H9 (cell line): ENCODE measurements at regions not wholly inside any gene's neighbourhood (a gene's known extent, or its start where the extent isn't known, plus 50 kb on each side); places are given as distances from the start of the nearest gene placed in this dataset.

Experiments used
- DNase-seq: peaks from one replicate; pipeline ENCODE4 v3.0.0-alpha.2; 2017
- H2AFZ ChIP-seq: one replicate; pipeline ENCODE4 v1.6.1; 2013; ENCODE audit warnings: mild to moderate bottlenecking, low read length, control low read depth, moderate library complexity
- H2AK5ac ChIP-seq: 2 replicates; pipeline ENCODE4 v1.6.1; 2013; ENCODE audit warnings: low read length, control low read depth, mixed read lengths; ENCODE audit not compliant: insufficient read length
- H2BK120ac ChIP-seq: one replicate; pipeline ENCODE4 v1.6.1; 2013; ENCODE audit warnings: low read depth, mild to moderate bottlenecking, low read length, control low read depth, inconsistent platforms; ENCODE audit not compliant: poor library complexity, severe bottlenecking
- H2BK12ac ChIP-seq: 2 replicates; pipeline ENCODE4 v1.6.1; 2013; ENCODE audit warnings: low read length, control low read depth, mixed read lengths, low read depth; ENCODE audit not compliant: insufficient read length
- H2BK15ac ChIP-seq: 2 replicates; pipeline ENCODE4 v1.6.1; 2013; ENCODE audit warnings: low read depth, low read length, control low read depth
- H2BK20ac ChIP-seq: one replicate; pipeline ENCODE4 v1.6.1; 2013; ENCODE audit warnings: low read depth, mild to moderate bottlenecking, low read length, control low read depth, inconsistent platforms; ENCODE audit not compliant: poor library complexity, severe bottlenecking
- H2BK5ac ChIP-seq: 2 replicates; pipeline ENCODE4 v1.6.1; 2013; ENCODE audit warnings: low read length, control low read depth, mixed read lengths; ENCODE audit not compliant: insufficient read length
- H3K14ac ChIP-seq: 2 replicates; pipeline ENCODE4 v1.6.1; 2013; ENCODE audit warnings: low read length, control low read depth; ENCODE audit not compliant: insufficient read depth
- H3K18ac ChIP-seq: 2 replicates; pipeline ENCODE4 v1.6.1; 2013; ENCODE audit warnings: low read depth, mild to moderate bottlenecking, mixed read lengths, low read length, control low read depth; ENCODE audit not compliant: insufficient read length
- H3K23ac ChIP-seq: 2 replicates; pipeline ENCODE4 v1.6.1; 2013; ENCODE audit warnings: low read length, control low read depth, mixed read lengths, low read depth; ENCODE audit not compliant: insufficient read length
- H3K23me2 ChIP-seq: 2 replicates; pipeline ENCODE4 v1.6.1; 2013; ENCODE audit warnings: low read depth, mild to moderate bottlenecking, mixed read lengths, low read length, control low read depth; ENCODE audit not compliant: insufficient read length, poor library complexity, severe bottlenecking
- H3K27ac ChIP-seq: 2 replicates; pipeline ENCODE4 v1.5.1; 2013; ENCODE audit warnings: low read length, control low read depth, mixed read lengths, low read depth; ENCODE audit not compliant: insufficient read length
- H3K27me3 ChIP-seq: 2 replicates; pipeline ENCODE4 v1.6.1; 2013; ENCODE audit warnings: low read length, control low read depth, inconsistent platforms; ENCODE audit not compliant: insufficient read depth
- H3K4ac ChIP-seq: 2 replicates; pipeline ENCODE4 v1.6.1; 2013; ENCODE audit warnings: low read depth, mild to moderate bottlenecking, control low read depth, inconsistent platforms, low read length, moderate library complexity
- H3K4me1 ChIP-seq: 2 replicates; pipeline ENCODE4 v1.6.1; 2013; ENCODE audit warnings: low read length, control low read depth, inconsistent platforms; ENCODE audit not compliant: insufficient read depth
- H3K4me2 ChIP-seq: 2 replicates; pipeline ENCODE4 v1.6.1; 2013; ENCODE audit warnings: low read length, control low read depth, mixed read lengths; ENCODE audit not compliant: insufficient read length, insufficient read depth
- H3K56ac ChIP-seq: 2 replicates; pipeline ENCODE4 v1.6.1; 2013; ENCODE audit warnings: low read depth, mild to moderate bottlenecking, mixed read lengths, low read length, control low read depth; ENCODE audit not compliant: insufficient read length
- H3K79me1 ChIP-seq: 2 replicates; pipeline ENCODE4 v1.6.1; 2013; ENCODE audit warnings: low read depth, mild to moderate bottlenecking, moderate library complexity, low read length, control low read depth, inconsistent platforms; ENCODE audit not compliant: insufficient read depth, poor library complexity, severe bottlenecking
- H3K79me2 ChIP-seq: 2 replicates; pipeline ENCODE4 v1.6.1; 2013; ENCODE audit warnings: low read length, control low read depth, inconsistent platforms; ENCODE audit not compliant: insufficient read depth
- H3K9ac ChIP-seq: 2 replicates; pipeline ENCODE4 v1.6.1; 2013; ENCODE audit warnings: low read length, control low read depth, mixed read lengths; ENCODE audit not compliant: insufficient read length; ENCODE audit errors: extremely low read depth
- H3K9me3 ChIP-seq: one replicate; pipeline ENCODE4 v1.6.1; 2013; ENCODE audit warnings: low read depth, low read length, inconsistent platforms; ENCODE audit not compliant: control insufficient read depth
- H3T11ph ChIP-seq: one replicate; pipeline ENCODE4 v1.6.1; 2013; ENCODE audit warnings: mild to moderate bottlenecking, low read length, control low read depth, inconsistent platforms
- H4K20me1 ChIP-seq: one replicate; pipeline ENCODE4 v1.6.1; 2013; ENCODE audit not compliant: control insufficient read depth, insufficient read length, insufficient read depth
- H4K5ac ChIP-seq: 2 replicates; pipeline ENCODE4 v1.6.1; 2013; ENCODE audit warnings: low read depth, mild to moderate bottlenecking, mixed read lengths, low read length, control low read depth; ENCODE audit not compliant: insufficient read length
- H4K8ac ChIP-seq: replicated peaks from 2 replicates; pipeline ENCODE4 v1.6.1; 2013; ENCODE audit warnings: low read length, control low read depth, mixed read lengths, low read depth; ENCODE audit not compliant: insufficient read length
- H4K91ac ChIP-seq: 2 replicates; pipeline ENCODE4 v1.6.1; 2013; ENCODE audit warnings: low read depth, mild to moderate bottlenecking, moderate library complexity, mixed read lengths, low read length, control low read depth; ENCODE audit not compliant: insufficient read length
- H3K27ac Mint-ChIP-seq, 3 experiments: 2 replicates in 2 of 3; 3 replicates in 1 of 3; pipeline ENCODE4 v1.8.0; 2020 to 2021; ENCODE audit warnings: mixed read lengths in 3 of 3, mild to moderate bottlenecking in 1 of 3, moderate library complexity in 1 of 3
- H3K27me3 Mint-ChIP-seq: 2 replicates; pipeline ENCODE4 v1.8.0; 2021; ENCODE audit warnings: low read depth, mild to moderate bottlenecking, moderate library complexity, mixed read lengths
- H3K36me3 Mint-ChIP-seq, 3 experiments: 2 replicates in 2 of 3; 3 replicates in 1 of 3; pipeline ENCODE4 v1.8.0; 2020 to 2021; ENCODE audit warnings: low read depth in 3 of 3, mixed read lengths in 3 of 3; ENCODE audit not compliant: insufficient read depth in 1 of 3
- H3K4me1 Mint-ChIP-seq, 2 experiments: 2 replicates each; pipeline ENCODE4 v1.8.0; 2020; ENCODE audit warnings: mixed read lengths in 2 of 2
- H3K4me3 Mint-ChIP-seq, 2 experiments: 2 replicates in 1 of 2; 3 replicates in 1 of 2; pipeline ENCODE4 v1.8.0; 2020 to 2021; ENCODE audit warnings: mild to moderate bottlenecking in 2 of 2, mixed read lengths in 2 of 2, moderate library complexity in 1 of 2
- H3K9me3 Mint-ChIP-seq, 2 experiments: 2 replicates in 1 of 2; 3 replicates in 1 of 2; pipeline ENCODE4 v1.8.0; 2020; ENCODE audit warnings: mild to moderate bottlenecking in 2 of 2, mixed read lengths in 2 of 2, moderate library complexity in 1 of 2
- WGBS: extraction: QIAGEN DNeasy Blood & Tissue Kit; methylation state at CpG from one replicate; pipeline ENCODE4 v1.1.7; 2013; ENCODE audit warnings: missing lambda C conversion rate, low lambda C conversion rate, mixed read lengths; ENCODE audit not compliant: insufficient read length; ENCODE audit errors: extremely low coverage; 5-methylcytosine and 5-hydroxymethylcytosine counted together
- TF ChIP-seq, protein P1 (sequence below): fragments of 200-600 bp; sonication (generic); conservative IDR thresholded peaks from 3 replicates; pipeline ENCODE4 v1.8.0; 2021; ENCODE audit warnings: antibody characterized with exemption, mild to moderate bottlenecking

DNA sequence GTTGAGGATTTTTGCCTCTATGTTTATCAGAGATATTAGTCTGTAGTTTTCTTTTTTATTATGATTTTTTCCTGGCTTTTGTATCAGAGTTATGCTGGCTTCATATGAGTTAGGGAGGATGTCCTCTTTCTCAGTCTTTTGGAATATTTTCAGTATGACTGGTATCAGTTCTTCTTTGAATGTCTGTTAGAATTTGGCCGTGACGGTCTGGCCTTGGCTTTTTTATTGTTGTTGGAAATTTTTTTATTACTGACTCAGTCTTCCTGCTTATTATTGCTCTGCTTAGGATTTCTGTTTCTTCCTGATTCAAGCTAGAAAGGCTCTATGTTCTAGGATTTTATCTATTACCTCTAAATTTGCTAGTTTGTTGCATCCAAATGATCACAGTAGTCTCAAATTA, 421.9 kb downstream of the CDH10 start:
- Histone ChIP-seq H2AK5ac (no peak overlapping the region), H3K56ac (no peak overlapping the region), H3K23ac (no peak overlapping the region), H3K4me1 (no peaks in the 10 kb centered on the region), H2AFZ (no peak overlapping the region), H3K9ac (no peak overlapping the region), H3K9me3 (no peaks in the 10 kb centered on the region), H4K91ac (no peak overlapping the region), H3K79me2 (no peaks in the 10 kb centered on the region), H3K18ac (no peak overlapping the region), H2BK120ac (no peak overlapping the region), H3K27ac (no peak overlapping the region), H2BK12ac (no peak overlapping the region), H4K8ac (no peak overlapping the region), H3T11ph (no peak overlapping the region), H2BK20ac (no peak overlapping the region), H3K14ac (no peak overlapping the region), H2BK5ac (no peak overlapping the region), H4K20me1 (no peaks in the 10 kb centered on the region), H3K27me3 (no peaks in the 10 kb centered on the region), H3K23me2 (no peaks in the 10 kb centered on the region), H3K4me2 (no peak overlapping the region), H3K4ac (no peak overlapping the region), H2BK15ac (no peak overlapping the region), H4K5ac (no peak overlapping the region), H3K79me1 (no peaks in the 10 kb centered on the region)
- Mint-ChIP-seq H3K27me3 (no peaks in the 10 kb centered on the region), H3K4me3 (no peak overlapping the region), H3K36me3 (no peaks in the 10 kb centered on the region), H3K9me3 (0 out of 5 replicates have a peak, but pooled peaks cover 0 to 3% of the 10 kb centered on the region in 2 experiments), H3K27ac (no peak overlapping the region), H3K4me1 (peaks cover 3 to 6% of the 10 kb centered on the region in 2 experiments; a peak in 3 of 4 replicates)
- TF ChIP-seq, protein P1, sequence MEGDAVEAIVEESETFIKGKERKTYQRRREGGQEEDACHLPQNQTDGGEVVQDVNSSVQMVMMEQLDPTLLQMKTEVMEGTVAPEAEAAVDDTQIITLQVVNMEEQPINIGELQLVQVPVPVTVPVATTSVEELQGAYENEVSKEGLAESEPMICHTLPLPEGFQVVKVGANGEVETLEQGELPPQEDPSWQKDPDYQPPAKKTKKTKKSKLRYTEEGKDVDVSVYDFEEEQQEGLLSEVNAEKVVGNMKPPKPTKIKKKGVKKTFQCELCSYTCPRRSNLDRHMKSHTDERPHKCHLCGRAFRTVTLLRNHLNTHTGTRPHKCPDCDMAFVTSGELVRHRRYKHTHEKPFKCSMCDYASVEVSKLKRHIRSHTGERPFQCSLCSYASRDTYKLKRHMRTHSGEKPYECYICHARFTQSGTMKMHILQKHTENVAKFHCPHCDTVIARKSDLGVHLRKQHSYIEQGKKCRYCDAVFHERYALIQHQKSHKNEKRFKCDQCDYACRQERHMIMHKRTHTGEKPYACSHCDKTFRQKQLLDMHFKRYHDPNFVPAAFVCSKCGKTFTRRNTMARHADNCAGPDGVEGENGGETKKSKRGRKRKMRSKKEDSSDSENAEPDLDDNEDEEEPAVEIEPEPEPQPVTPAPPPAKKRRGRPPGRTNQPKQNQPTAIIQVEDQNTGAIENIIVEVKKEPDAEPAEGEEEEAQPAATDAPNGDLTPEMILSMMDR = no peak
- no peak for DNase-seq
- WGBS = no CpG with 5 or more reads among the region's 2 CpGs
